Epithelial cell of esophagus (primary cell): ENCODE measurements at regions not wholly inside any gene's neighbourhood (a gene's known extent, or its start where the extent isn't known, plus 50 kb on each side); places are given as distances from the start of the nearest gene placed in this dataset.
"Not testable (repeated sequence)": the region's sequence is repeated elsewhere in the genome, so short reads cannot be mapped to it uniquely, and the experiment has no call there.

Experiments used
- DNase-seq: peaks from one replicate; pipeline ENCODE4 v3.0.0; 2010; ENCODE audit warnings: low read depth
- H3K4me3 ChIP-seq: 2 replicates; pipeline ENCODE4 v1.5.1; 2011; ENCODE audit warnings: mild to moderate bottlenecking, low read length, control low read depth

GRCh38 chrX:92873359-92874055, 799.9 kb downstream of the NAP1L3 start:
- DNase-seq, H3K4me3 ChIP-seq: not testable (repeated sequence)

DNA sequence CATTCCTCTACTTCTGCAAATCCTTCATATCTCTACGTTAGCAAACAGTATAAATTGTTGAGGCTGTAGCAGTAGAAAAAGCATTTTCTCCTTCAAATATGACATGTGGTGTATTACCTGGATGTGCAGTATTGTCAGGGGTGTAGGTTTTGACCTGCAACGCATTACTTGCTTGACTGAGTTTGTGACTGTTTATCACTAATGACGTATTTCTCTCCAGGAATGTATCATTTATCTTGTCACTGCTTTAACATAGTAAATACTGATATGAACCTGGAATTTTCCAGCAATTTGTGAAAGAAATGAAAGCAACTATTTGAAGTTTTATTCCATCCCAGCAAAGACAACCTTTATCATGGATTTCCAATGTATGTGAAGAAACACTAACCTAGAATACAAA, 823.4 kb downstream of the NAP1L3 start:
- not testable (repeated sequence) for H3K4me3 ChIP-seq, DNase-seq

- DNase-seq: peak; percentile 0
- H3K4me3 ChIP-seq: not testable (repeated sequence)
Measured at GRCh38 chrX:92843920-92844319, 829.5 kb downstream of the NAP1L3 start.

DNA sequence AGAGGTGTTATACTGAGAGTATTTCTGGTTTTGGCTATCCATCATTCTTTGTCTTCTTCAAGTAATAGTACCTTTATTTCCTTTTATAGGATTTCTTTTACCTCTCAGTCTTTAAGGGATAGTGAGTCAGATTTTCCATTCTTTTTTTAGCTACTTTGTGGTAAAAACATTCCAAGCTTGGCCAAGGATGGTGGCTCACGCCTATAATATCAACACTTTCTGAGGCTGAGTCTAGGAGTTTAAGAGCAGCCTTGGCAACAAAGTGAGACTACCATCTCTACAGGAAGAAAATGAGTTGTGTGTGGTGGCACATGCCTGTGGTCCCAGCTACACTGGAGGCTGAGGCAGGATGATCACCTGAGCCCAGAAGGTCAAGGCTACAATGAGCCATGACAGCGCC, 840.6 kb downstream of the NAP1L3 start:
- not testable (repeated sequence) for H3K4me3 ChIP-seq, DNase-seq

DNA sequence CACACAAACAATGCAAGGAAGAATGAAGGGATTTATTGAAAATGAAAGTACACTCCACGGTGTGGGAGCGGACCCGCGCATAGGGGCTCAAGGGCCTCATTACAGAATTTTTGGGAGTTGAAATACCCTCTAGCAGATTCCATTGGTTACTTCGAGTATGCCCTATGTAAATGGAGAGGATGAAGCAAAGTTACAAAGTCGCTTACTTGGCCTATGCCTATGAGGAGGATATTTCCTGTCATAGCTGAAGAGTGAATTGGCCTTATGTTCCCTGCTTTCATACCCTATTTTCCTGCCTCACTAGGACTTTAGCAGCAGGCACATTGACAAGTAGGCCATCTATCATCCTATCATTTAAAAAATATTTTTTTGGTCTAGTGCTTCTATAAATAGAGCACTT, 843.3 kb downstream of the NAP1L3 start:
- not testable (repeated sequence) for H3K4me3 ChIP-seq, DNase-seq

DNA sequence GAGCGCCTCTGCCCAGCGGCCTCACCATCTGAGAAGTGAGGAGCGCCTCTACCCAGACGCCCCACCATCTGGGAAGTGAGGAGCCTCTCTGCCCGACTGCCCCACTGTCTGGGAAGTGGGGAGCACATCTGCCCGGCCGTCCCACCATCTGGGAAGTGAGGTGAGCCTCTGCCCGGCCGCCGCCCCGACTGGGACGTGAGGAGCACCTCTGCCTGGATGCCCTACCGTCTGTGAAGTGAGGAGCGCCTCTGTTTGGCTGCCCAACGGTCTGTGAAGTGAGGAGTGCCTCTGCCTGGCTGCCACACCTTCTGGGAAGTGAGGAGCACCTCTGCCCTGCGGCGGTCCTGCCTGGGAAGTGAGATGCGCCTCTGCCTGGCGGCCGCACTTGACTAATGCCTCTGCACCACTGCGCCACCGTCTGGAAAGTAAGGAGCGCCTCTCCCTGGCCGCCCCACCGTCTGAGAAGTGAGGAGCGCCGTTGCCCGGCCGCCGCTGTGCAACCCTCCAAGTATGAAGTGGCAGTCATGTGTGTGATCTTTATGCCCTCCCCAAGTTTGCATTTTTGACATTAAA, 851.7 kb downstream of the NAP1L3 start:
- H3K4me3 ChIP-seq, DNase-seq: not testable (repeated sequence)

- H3K4me3 ChIP-seq, DNase-seq: not testable (repeated sequence)
Measured at GRCh38 chrX:92792080-92792479, 881.3 kb downstream of the NAP1L3 start.

DNA sequence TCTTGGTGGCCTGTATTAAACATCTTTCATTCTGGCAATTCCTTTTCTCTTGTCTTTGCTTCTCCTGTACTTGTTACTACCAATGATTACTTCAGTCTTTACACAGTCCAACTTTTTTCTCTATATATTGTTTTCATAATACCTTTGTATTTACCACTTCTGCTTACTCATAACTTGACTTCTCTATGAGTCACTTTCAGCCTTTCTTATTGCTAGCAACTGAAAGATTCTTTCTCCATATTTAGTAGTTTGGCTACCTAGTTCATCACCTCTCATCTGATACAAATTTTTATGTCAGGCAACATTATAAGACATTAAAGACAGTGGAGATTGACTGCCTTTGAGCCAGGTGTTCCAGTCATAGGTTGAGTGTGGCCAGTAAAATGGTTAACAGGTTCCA, 893.3 kb downstream of the NAP1L3 start:
- DNase-seq, H3K4me3 ChIP-seq: not testable (repeated sequence)

- DNase-seq: not testable (repeated sequence)
Measured at GRCh38 chrX:92774016-92774415, 899.4 kb downstream of the NAP1L3 start.

DNA sequence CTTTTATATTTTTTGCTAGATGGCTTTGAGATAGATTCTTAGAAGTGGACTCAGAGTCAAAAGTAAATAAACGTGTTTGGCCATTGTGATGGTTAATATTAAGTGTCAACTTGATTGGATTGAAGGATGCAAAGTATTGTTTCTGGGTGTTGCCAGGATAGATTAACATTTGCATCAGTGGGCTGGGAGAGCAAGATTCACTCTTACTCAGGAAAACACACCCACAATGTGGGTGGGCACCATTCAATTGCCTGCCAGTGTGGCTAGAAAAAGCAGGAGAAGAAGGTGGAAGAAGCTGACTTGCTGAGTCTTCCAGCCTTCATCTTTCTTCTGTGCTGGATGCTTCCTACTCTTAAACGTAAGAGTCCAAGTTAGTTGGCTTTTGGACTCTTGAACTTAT, 912.4 kb downstream of the NAP1L3 start:
- H3K4me3 ChIP-seq, DNase-seq: not testable (repeated sequence)

More at GRCh38 chrX:92774016-92774415, 899.4 kb downstream of the NAP1L3 start:
- not testable (repeated sequence) for H3K4me3 ChIP-seq
